ENCODE measurements at regions not wholly inside any gene's neighbourhood (a gene's known extent, or its start where the extent isn't known, plus 50 kb on each side); places are given as distances from the start of the nearest gene placed in this dataset.

DNA sequence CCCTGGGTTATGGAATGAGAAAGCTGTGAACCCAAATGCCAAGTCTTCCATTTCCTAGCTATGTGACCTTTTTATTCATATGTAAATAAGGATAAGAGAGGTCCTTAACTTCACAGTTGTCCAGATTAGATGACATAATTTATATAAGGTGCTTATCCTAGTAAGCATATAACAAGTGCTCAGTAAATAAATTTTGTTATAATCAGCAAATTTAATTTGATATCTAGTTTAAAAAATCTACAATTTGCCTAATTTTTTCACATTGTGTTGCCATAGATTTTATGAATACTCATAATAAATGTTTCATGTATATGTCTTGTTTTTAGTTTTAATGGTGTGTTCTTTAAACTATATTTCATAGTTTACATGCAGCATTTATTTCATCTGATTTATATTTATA, 130.4 kb upstream of the SPRY1 start:
- no peak for DNase-seq (ENCODE audit: low spot score)

DNA sequence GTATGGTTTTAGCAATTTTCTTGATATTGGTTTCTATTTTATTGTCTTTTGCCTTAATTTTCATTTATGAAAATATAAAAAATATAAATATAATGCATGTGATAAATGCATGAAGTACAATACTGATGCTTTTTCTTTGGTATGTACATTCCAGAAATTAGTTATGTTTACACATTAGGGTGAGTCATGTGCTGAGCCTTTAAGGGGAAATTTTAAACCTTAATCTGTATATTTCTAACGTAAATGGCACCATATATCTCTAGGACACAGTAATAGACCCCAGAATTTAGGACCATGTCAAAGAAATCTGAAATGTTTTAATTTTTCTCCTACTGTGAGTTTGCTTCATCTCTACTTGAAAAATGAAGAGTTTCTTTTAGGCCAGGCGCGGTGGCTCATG, 117.8 kb upstream of the SPRY1 start:
- no peak for DNase-seq (ENCODE audit: low spot score)

- DNase-seq (ENCODE audit: low spot score) = no peak
Observed at GRCh38 chr4:123283371-123283895, 113.2 kb upstream of the SPRY1 start.

- no peak for DNase-seq (ENCODE audit: low spot score)
Observed at GRCh38 chr4:123284168-123284567, 112.4 kb upstream of the SPRY1 start.

- DNase-seq (ENCODE audit: low spot score) = no peak
Observed at GRCh38 chr4:123286903-123287466, 109.6 kb upstream of the SPRY1 start.

- no peak for DNase-seq (ENCODE audit: low spot score)
Observed at GRCh38 chr4:123288309-123289025, 108.1 kb upstream of the SPRY1 start.

DNA sequence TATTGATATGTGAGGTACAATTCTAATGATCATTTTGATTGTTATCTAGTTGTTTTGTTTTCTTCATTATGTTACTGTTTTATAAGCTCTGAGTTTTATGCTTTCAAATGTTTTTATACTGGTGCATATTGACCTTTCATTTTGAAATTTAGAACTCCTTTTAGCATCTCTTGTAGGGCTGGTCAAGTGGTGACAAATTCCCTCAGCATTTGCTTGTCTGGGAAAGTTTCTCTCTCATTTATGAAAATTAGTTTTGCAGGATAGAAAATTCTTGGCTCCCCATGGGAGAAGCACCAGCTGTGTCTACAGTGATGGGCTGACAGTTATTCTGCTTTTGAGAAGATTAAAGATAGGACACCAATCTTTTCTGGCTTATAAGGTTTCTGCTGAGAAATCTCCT, 105.3 kb upstream of the SPRY1 start:
- no peak for DNase-seq (ENCODE audit: low spot score)

DNA sequence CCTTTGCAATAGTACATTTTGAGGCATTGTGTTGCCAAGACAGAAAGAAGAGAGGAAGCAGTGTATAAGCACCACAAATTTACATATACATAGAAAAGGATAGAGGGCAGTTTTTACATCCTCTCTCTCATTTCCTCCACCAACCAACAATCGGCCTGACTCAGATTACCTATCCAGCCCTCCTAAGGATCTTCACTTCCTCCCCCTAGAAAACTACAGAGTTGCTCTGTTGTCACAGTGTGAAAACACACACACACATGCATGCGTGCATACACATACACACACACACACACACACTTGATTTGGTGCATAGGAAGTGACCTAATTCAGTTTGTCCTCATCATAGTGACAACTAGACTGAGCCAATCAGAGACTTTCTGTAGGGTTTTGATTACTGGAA, 98.8 kb upstream of the SPRY1 start:
- DNase-seq (ENCODE audit: low spot score) = no peak

DNA sequence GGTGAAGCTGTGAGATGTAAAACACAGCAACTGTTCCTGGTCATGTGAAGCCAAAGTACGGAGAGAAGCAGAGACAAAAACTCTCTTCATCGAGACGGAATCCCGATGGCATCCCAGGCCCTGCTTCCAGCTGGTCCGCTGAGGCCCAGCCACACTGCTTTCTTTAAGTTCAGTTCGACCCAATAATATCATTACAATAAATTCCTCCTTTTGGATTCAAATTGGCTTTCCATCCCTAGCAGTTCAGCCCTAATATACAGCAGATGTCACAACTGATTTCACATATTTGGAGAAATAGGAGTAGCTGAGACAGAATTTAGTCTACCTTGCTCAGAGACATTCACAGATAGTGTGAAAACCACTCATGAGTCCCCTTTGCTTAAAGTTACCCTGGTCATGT, 98.3 kb upstream of the SPRY1 start:
- no peak for DNase-seq (ENCODE audit: low spot score)

GRCh38 chr4:123298801-123299200, 97.8 kb upstream of the SPRY1 start:
- DNase-seq (ENCODE audit: low spot score) = no peak

GRCh38 chr4:123299212-123299691, 97.3 kb upstream of the SPRY1 start:
- no peak for DNase-seq (ENCODE audit: low spot score)

- no peak for DNase-seq (ENCODE audit: low spot score)
Observed at GRCh38 chr4:123300222-123301039, 96.2 kb upstream of the SPRY1 start.

DNA sequence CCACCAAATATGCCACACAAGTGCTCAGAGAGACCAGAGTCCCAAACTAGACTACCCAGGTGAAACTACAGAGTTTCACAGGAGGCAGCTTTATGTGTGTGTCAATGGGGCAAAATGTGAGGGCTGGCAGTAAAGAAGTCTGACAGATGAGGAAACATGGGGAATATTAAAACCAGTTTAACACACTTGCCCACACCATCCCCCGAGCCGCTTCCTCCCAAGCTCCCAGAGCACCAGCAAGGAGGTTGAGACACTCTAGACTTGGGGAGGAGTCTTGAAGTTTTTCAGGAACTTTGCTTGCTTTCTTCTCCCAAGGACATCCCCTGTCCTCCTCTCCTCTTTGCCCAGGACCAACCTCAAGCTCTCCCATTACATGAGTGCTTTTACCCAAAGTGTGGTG, 94.7 kb upstream of the SPRY1 start:
- no peak for DNase-seq (ENCODE audit: low spot score)

- peak; percentile 66 for DNase-seq (ENCODE audit: low spot score)
Observed at GRCh38 chr4:123304151-123304964, 92.2 kb upstream of the SPRY1 start.

DNA sequence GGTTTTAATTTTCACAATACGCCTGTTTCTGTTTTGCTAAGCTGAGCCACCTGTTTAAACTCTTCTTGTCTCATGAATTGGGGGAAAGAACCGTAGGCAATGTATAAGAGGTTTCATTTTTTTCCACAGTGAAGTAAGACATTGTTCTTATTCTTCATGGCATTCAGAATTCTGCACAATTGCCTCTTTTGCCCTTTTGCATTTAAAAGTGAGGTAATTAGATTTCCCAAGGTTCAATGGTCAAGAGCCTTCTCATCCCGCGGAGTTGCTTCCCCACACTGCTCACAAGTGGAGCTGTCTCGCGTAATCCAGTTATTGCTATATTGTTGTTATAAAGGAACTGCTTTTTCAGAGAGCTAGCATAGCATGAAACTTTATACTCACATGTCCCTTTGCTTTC, 90.9 kb upstream of the SPRY1 start:
- no peak for DNase-seq (ENCODE audit: low spot score)

DNA sequence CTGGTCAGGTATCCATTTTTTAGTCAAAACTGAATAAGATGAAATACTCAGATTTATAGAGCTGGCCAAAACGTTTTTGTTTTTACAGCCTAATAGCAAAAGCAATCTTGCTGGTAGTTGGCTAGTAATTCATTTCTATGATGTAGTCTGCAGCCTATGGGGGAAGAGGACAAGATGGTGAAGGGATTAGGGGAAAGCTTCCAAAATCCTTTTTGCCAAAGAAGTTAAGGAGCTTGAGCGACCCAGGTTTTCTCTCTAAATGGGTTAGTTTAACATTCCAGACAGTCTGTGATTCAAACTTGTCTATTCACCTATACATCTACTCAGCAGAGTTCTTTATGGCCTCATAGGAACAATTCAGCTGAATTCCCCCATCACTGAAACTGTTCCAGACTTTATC, 89.8 kb upstream of the SPRY1 start:
- DNase-seq (ENCODE audit: low spot score) = no peak

GRCh38 chr4:123308667-123309066, 87.9 kb upstream of the SPRY1 start:
- DNase-seq (ENCODE audit: low spot score) = no peak

- no peak for DNase-seq (ENCODE audit: low spot score)
Observed at GRCh38 chr4:123312116-123312515, 84.5 kb upstream of the SPRY1 start.

GRCh38 chr4:123312951-123313592, 83.5 kb upstream of the SPRY1 start:
- DNase-seq (ENCODE audit: low spot score) = peak; percentile 34

DNA sequence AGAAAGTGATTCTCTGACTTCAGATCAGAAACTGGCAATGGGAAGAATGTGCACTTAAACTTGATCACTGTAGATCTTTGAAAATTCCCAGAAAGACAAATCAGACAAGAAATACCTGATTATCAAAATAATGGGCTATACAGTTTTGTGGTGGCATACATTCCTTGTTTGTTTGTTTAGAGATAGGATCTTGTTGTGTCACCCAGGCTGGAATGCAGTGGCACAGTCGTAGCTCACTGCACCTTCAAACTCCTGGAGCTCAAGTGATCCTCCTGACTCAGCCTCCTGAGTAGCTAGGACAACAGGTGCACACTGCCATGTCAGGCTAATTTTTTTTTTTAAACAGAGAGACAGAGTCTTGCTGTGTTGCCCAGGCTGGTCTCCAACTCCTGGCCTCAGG, 81.0 kb upstream of the SPRY1 start:
- DNase-seq (ENCODE audit: low spot score) = no peak

DNA sequence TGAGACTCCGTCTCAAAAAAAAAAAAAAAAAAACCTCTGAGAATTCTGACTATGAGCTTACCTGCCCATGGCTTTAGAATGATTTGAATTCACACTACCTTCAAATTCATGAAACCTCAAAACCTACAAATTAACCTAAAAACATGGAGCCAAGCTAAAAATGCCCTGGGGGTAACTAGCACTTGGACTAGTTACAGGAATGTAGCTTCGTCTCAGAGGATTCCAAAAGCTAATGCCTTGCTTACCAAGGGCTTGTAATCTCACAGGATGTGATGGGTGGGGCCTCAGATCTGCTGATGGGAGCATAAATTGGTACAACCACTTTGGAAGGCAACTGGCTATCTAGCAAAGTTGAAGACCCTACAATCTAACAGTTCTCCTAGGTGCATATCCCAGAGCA, 79.4 kb upstream of the SPRY1 start:
- no peak for DNase-seq (ENCODE audit: low spot score)

DNA sequence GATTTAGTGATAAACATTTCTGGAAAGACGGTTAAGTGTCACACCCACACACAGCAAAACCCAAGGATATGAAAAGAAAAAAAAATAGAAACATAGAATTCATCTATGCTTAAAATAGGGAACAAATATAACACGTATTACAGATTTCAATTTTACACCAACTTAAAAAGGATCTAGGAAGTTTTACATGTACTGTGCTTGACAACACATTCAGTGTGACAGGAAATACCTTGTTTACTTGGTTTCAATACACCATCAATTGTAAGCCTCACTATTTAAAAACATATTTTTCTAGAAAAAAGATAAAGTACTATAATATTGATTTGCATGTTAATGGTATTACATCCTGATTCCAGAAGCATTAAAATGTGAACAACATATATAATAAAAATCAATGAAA, 77.0 kb upstream of the SPRY1 start:
- no peak for DNase-seq (ENCODE audit: low spot score)

Measured in iPS-NIHi11 (cell line).